WTC11 (cell line): ENCODE measurements at regions not wholly inside any gene's neighbourhood (a gene's known extent, or its start where the extent isn't known, plus 50 kb on each side); places are given as distances from the start of the nearest gene placed in this dataset.

Experiments used
- ETV6 ChIP-seq: sonication (generic); formaldehyde crosslinking; IDR thresholded peaks from 2 replicates; pipeline ENCODE4 v1.8.1; 2022; ENCODE audit warnings: mild to moderate bottlenecking, missing genetic modification reagents
- JUN ChIP-seq: sonication (generic); formaldehyde crosslinking; IDR thresholded peaks from 2 replicates; pipeline ENCODE4 v1.8.0; 2023; ENCODE audit warnings: mild to moderate bottlenecking, missing genetic modification reagents
- NFE2L1 ChIP-seq: sonication (generic); formaldehyde crosslinking; IDR thresholded peaks from 2 replicates; pipeline ENCODE4 v1.8.1; 2023; ENCODE audit warnings: missing genetic modification reagents
- SP1 ChIP-seq: sonication (generic); formaldehyde crosslinking; conservative IDR thresholded peaks from 2 replicates; pipeline ENCODE4 v1.8.1; 2022; ENCODE audit warnings: missing genetic modification reagents
- TF ChIP-seq, protein P1 (sequence below): fragments of 200-600 bp; IDR thresholded peaks from 2 replicates; pipeline ENCODE4 v1.8.0; 2022; ENCODE audit warnings: antibody characterized with exemption
- TF ChIP-seq, protein P2 (sequence below): sonication (generic); formaldehyde crosslinking; IDR thresholded peaks from 2 replicates; pipeline ENCODE4 v1.8.1; 2023; ENCODE audit warnings: mild to moderate bottlenecking, missing genetic modification reagents, borderline replicate concordance
- TF ChIP-seq, protein P3 (sequence below): sonication (generic); formaldehyde crosslinking; IDR thresholded peaks from 2 replicates; pipeline ENCODE4 v1.8.1; 2023; ENCODE audit warnings: mild to moderate bottlenecking, missing genetic modification reagents, moderate library complexity
- TF ChIP-seq, protein P4 (sequence below): fragments of 250-450 bp; sonication (Bioruptor Pico); conservative IDR thresholded peaks from 2 replicates; pipeline ENCODE4 v1.9.0; 2021; ENCODE audit warnings: mild to moderate bottlenecking
- TF ChIP-seq, protein P5 (sequence below): sonication (generic); formaldehyde crosslinking; IDR thresholded peaks from 2 replicates; pipeline ENCODE4 v1.8.1; 2022; ENCODE audit warnings: mild to moderate bottlenecking, missing genetic modification reagents, moderate library complexity, borderline replicate concordance

DNA sequence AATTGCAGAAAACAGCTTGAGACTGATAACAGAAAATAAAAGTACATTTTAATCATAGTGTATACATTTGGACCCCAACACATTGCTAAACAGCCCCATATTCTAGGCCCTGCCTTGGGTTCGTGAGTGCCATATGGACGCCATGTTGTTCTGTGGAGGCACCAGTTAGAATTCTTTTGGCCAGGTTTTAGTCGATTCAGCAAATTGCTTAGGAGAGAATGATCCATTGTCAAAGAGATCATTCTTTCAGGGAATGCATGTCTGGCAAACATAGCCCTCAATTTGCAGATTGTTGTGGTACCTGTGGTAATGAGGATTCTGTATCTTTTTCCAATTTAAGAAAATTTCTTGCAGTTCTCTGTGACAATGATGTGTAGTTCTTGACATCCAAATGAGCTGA lies 183.6 kb upstream of the DDHD1 start:
- TF ChIP-seq, protein P1, sequence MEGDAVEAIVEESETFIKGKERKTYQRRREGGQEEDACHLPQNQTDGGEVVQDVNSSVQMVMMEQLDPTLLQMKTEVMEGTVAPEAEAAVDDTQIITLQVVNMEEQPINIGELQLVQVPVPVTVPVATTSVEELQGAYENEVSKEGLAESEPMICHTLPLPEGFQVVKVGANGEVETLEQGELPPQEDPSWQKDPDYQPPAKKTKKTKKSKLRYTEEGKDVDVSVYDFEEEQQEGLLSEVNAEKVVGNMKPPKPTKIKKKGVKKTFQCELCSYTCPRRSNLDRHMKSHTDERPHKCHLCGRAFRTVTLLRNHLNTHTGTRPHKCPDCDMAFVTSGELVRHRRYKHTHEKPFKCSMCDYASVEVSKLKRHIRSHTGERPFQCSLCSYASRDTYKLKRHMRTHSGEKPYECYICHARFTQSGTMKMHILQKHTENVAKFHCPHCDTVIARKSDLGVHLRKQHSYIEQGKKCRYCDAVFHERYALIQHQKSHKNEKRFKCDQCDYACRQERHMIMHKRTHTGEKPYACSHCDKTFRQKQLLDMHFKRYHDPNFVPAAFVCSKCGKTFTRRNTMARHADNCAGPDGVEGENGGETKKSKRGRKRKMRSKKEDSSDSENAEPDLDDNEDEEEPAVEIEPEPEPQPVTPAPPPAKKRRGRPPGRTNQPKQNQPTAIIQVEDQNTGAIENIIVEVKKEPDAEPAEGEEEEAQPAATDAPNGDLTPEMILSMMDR, result no peak
- no peak for TF ChIP-seq NFE2L1 (CRISPR knock-in tag)
- TF ChIP-seq, protein P2, sequence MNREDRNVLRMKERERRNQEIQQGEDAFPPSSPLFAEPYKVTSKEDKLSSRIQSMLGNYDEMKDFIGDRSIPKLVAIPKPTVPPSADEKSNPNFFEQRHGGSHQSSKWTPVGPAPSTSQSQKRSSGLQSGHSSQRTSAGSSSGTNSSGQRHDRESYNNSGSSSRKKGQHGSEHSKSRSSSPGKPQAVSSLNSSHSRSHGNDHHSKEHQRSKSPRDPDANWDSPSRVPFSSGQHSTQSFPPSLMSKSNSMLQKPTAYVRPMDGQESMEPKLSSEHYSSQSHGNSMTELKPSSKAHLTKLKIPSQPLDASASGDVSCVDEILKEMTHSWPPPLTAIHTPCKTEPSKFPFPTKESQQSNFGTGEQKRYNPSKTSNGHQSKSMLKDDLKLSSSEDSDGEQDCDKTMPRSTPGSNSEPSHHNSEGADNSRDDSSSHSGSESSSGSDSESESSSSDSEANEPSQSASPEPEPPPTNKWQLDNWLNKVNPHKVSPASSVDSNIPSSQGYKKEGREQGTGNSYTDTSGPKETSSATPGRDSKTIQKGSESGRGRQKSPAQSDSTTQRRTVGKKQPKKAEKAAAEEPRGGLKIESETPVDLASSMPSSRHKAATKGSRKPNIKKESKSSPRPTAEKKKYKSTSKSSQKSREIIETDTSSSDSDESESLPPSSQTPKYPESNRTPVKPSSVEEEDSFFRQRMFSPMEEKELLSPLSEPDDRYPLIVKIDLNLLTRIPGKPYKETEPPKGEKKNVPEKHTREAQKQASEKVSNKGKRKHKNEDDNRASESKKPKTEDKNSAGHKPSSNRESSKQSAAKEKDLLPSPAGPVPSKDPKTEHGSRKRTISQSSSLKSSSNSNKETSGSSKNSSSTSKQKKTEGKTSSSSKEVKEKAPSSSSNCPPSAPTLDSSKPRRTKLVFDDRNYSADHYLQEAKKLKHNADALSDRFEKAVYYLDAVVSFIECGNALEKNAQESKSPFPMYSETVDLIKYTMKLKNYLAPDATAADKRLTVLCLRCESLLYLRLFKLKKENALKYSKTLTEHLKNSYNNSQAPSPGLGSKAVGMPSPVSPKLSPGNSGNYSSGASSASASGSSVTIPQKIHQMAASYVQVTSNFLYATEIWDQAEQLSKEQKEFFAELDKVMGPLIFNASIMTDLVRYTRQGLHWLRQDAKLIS, result no peak
- TF ChIP-seq SP1 (CRISPR knock-in tag), result no peak
- TF ChIP-seq ETV6 (CRISPR knock-in tag), result no peak
- TF ChIP-seq, protein P3, sequence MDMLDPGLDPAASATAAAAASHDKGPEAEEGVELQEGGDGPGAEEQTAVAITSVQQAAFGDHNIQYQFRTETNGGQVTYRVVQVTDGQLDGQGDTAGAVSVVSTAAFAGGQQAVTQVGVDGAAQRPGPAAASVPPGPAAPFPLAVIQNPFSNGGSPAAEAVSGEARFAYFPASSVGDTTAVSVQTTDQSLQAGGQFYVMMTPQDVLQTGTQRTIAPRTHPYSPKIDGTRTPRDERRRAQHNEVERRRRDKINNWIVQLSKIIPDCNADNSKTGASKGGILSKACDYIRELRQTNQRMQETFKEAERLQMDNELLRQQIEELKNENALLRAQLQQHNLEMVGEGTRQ (CRISPR knock-in tag), result no peak
- TF ChIP-seq, protein P4, sequence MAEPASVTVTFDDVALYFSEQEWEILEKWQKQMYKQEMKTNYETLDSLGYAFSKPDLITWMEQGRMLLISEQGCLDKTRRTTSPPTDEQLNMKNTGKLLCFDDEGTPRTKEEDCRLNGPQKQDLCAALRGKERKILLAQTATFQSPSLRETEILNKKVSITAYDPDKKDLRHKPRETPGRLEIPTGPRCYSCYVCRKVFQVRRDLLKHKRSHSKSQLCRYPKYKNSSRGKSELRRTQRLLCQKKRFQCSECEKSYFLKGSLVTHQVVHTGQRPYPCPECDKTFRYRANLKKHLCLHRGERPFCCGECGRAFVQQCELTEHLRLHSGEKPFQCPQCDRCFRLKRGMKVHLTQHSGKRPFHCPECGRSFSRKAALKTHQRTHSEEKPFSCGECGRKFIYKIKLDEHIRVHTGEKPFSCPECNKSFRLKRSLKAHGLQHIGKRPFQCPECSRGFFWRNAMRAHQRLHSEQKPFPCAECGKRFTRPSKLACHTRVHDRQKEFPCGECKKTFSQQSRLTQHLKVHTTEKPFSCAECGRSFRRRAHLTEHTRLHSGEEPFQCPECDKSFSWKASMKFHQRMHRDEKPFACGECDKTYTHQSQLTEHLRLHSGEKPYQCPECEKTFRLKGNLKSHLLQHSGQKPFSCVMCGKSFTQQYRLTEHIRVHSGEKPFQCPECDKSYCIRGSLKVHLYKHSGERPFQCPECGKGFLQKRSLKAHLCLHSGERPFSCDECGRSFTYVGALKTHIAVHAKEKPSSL (CRISPR knock-in tag), result no peak
- TF ChIP-seq, protein P5, sequence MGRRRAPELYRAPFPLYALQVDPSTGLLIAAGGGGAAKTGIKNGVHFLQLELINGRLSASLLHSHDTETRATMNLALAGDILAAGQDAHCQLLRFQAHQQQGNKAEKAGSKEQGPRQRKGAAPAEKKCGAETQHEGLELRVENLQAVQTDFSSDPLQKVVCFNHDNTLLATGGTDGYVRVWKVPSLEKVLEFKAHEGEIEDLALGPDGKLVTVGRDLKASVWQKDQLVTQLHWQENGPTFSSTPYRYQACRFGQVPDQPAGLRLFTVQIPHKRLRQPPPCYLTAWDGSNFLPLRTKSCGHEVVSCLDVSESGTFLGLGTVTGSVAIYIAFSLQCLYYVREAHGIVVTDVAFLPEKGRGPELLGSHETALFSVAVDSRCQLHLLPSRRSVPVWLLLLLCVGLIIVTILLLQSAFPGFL (CRISPR knock-in tag), result no peak
- TF ChIP-seq JUN (CRISPR knock-in tag), result no peak
